K562 (cell line): ENCODE measurements at regions not wholly inside any gene's neighbourhood (a gene's known extent, or its start where the extent isn't known, plus 50 kb on each side); places are given as distances from the start of the nearest gene placed in this dataset.

Experiments used
- ATAC-seq: fragments of 200-7000 bp; cut with Tn5 transposase; 3 replicates; pipeline ENCODE4 v1.9.1; 2020; ENCODE audit warnings: moderate library complexity
- BruUV-seq: library from RNA; stranded (reverse); fragments of 400-500 nt; replicated peaks from 2 replicates; lab custom pipeline; 2021; lab: Mats Ljungman, UMichigan
- CTCF ChIA-PET: fragments of 300-600 bp; formaldehyde crosslinking; extraction: SDS; loops from one replicate; lab custom pipeline; 2021; ENCODE audit warnings: low intra/inter-chr PET ratio; lab: Yijun Ruan, JAX
- POLR2A ChIA-PET: fragments of 300-600, 350-650 bp; sonication (Branson Sonifier 250); formaldehyde crosslinking; extraction: SDS; loops from one replicate; lab custom pipeline; 2021; ENCODE audit warnings: antibody characterized with exemption, inconsistent platforms; lab: Yijun Ruan, JAX
- DNase-seq, 4 experiments: peaks; one replicate each; pipeline versions ENCODE4 v3.0.0 to v3.0.0-alpha.2; 2011 to 2018; ENCODE audit warnings: low spot score in 3 of 4, mixed read lengths in 3 of 4; ENCODE audit errors: extremely low read depth in 1 of 4
- FAIRE-seq: peaks from 2 replicates; lab custom pipeline; 2011; peaks lifted over from hg19 to GRCh38; lab: Jason Lieb, UNC
- H2AFZ ChIP-seq: 2 replicates; pipeline ENCODE4 v1.6.0; 2011; ENCODE audit warnings: low read depth, low read length, control low read depth, inconsistent platforms
- H3K27ac ChIP-seq: fragments of 200-600 bp; 3 replicates; pipeline ENCODE4 v1.8.0; 2011; ENCODE audit warnings: low read depth, mild to moderate bottlenecking, control low read depth, inconsistent platforms, low read length, moderate library complexity, mixed read lengths; ENCODE audit errors: extremely low read depth
- H3K27me3 ChIP-seq, 2 experiments: fragments of 300-600 bp in 1 of 2; 2 replicates in 1 of 2; 3 replicates in 1 of 2; pipeline versions ENCODE4 v1.6.0 to v1.8.0; 2011; ENCODE audit warnings: inconsistent platforms in 2 of 2, low read length in 2 of 2, mild to moderate bottlenecking in 1 of 2, mixed read lengths in 1 of 2, moderate library complexity in 1 of 2; ENCODE audit not compliant: control insufficient read depth in 2 of 2, insufficient read depth in 2 of 2
- H3K36me3 ChIP-seq: fragments of 300-600 bp; 3 replicates; pipeline ENCODE4 v1.8.0; 2011; ENCODE audit warnings: mild to moderate bottlenecking, low read length, inconsistent platforms; ENCODE audit not compliant: control insufficient read depth, insufficient read depth
- H3K4me1 ChIP-seq, 2 experiments: fragments of 200-600 bp in 1 of 2; replicated peaks in 1 of 2; 2 replicates in 1 of 2; 3 replicates in 1 of 2; pipeline versions ENCODE4 v1.5.1 to v1.8.0; 2011; ENCODE audit warnings: inconsistent platforms in 2 of 2, low read length in 2 of 2, mild to moderate bottlenecking in 1 of 2, mixed read lengths in 1 of 2, moderate library complexity in 1 of 2; ENCODE audit not compliant: control insufficient read depth in 2 of 2, insufficient read depth in 2 of 2
- H3K4me2 ChIP-seq: 2 replicates; pipeline ENCODE4 v1.6.1; 2011; ENCODE audit warnings: low read length, control low read depth, inconsistent platforms, mixed read lengths; ENCODE audit not compliant: insufficient read depth
- H3K4me3 ChIP-seq: fragments of 200-600 bp; sonication (generic), shearing (Covaris generic); 2 replicates; pipeline ENCODE4 v1.5.1; 2016; ENCODE audit warnings: control low read depth, inconsistent platforms
- H3K79me2 ChIP-seq: fragments of 200-600 bp; 3 replicates; pipeline ENCODE4 v1.8.0; 2011; ENCODE audit warnings: low read length, inconsistent platforms; ENCODE audit not compliant: control insufficient read depth, insufficient read depth
- H3K9ac ChIP-seq, 2 experiments: 2 replicates each; pipeline versions ENCODE4 v1.6.0 to v1.6.1; 2011; ENCODE audit warnings: low read depth in 2 of 2, low read length in 2 of 2, control low read depth in 1 of 2, inconsistent platforms in 1 of 2, mild to moderate bottlenecking in 1 of 2, mixed read lengths in 1 of 2; ENCODE audit not compliant: insufficient read depth in 1 of 2
- H3K9me1 ChIP-seq: one replicate; pipeline ENCODE4 v1.6.0; 2011; ENCODE audit warnings: inconsistent platforms, mild to moderate bottlenecking, low read length, moderate library complexity; ENCODE audit not compliant: control insufficient read depth, insufficient read depth
- H3K9me3 ChIP-seq: replicated peaks from 2 replicates; pipeline ENCODE4 v1.5.1; 2011; ENCODE audit warnings: low read depth, low read length, inconsistent platforms; ENCODE audit not compliant: control insufficient read depth, insufficient read depth
- H4K20me1 ChIP-seq: replicated peaks from 2 replicates; pipeline ENCODE4 v1.6.1; 2011; ENCODE audit warnings: low read length, inconsistent platforms, mixed read lengths; ENCODE audit not compliant: control insufficient read depth, insufficient read depth
- CBX1 ChIP-seq: sonication (generic); IDR thresholded peaks from 2 replicates; pipeline ENCODE4 v1.6.1; 2016; ENCODE audit warnings: antibody characterized with exemption, low read depth, mild to moderate bottlenecking
- ELF4 ChIP-seq: fragments of 450-650 bp; formaldehyde crosslinking; IDR thresholded peaks from 2 replicates; pipeline ENCODE4 v1.4.0; 2022; ENCODE audit warnings: missing genetic modification characterization
- FOXJ3 ChIP-seq: sonication (generic); formaldehyde crosslinking; IDR thresholded peaks from 2 replicates; pipeline ENCODE4 v1.4.0; 2020; ENCODE audit warnings: mild to moderate bottlenecking, missing genetic modification reagents
- HMG20B ChIP-seq: fragments of 250-450 bp; sonication (Bioruptor Pico); IDR thresholded peaks from 2 replicates; pipeline ENCODE4 v1.5.0; 2021; ENCODE audit warnings: mild to moderate bottlenecking
- LARP7 ChIP-seq: fragments of 450-650 bp; IDR thresholded peaks from 2 replicates; pipeline ENCODE4 v1.6.1; 2016
- NCOA6 ChIP-seq: fragments of 450-650 bp; IDR thresholded peaks from 2 replicates; pipeline ENCODE4 v1.6.1; 2017; ENCODE audit warnings: mild to moderate bottlenecking
- STAT5A ChIP-seq: IDR thresholded peaks from 2 replicates; pipeline ENCODE4 v1.6.1; 2012; ENCODE audit warnings: low read length, inconsistent platforms, borderline replicate concordance
- TSHZ1 ChIP-seq: fragments of 250-450 bp; sonication (Bioruptor Pico); IDR thresholded peaks from 2 replicates; pipeline ENCODE4 v1.4.0; 2020; ENCODE audit warnings: mild to moderate bottlenecking, moderate library complexity
- ZNF121 ChIP-seq: sonication (generic); formaldehyde crosslinking; conservative IDR thresholded peaks from 2 replicates; pipeline ENCODE4 v1.8.0; 2022; ENCODE audit warnings: missing genetic modification reagents
- ZNF77 ChIP-seq: fragments of 250-450 bp; sonication (Bioruptor Pico); IDR thresholded peaks from 2 replicates; pipeline ENCODE4 v1.5.0; 2020
- WGBS: fragments of 100-300 bp; shearing (Covaris generic); methylation state at CpG from one replicate; pipeline ENCODE4 v1.1.6; 2016; ENCODE audit warnings: low coverage, mixed read lengths; ENCODE audit not compliant: insufficient coverage; ENCODE audit errors: missing lambda C conversion rate; 5-methylcytosine and 5-hydroxymethylcytosine counted together
- in situ Hi-C: fragments of 300-500 bp; cut with MboI; formaldehyde crosslinking; loops from 4 replicates; pipeline ENCODE4 v1.15.0; 2018; ENCODE audit warnings: inconsistent platforms, mixed read lengths
- intact Hi-C: fragments of 100-400 bp; cut with micrococcal nuclease; formaldehyde crosslinking; loops from 2 replicates; pipeline ENCODE4 v1.14.2; 2022

- POLR2A ChIA-PET = no interaction called here
- Histone ChIP-seq H4K20me1 (no peaks in the 10 kb centered on the region), H3K9me1 (no peaks in the 10 kb centered on the region), H3K27ac (no peak overlapping the region), H3K9me3 (no peaks in the 10 kb centered on the region; the same call in 1 of the 2 replicates), H3K27me3 (no peaks in the 10 kb centered on the region), H3K36me3 (no peaks in the 10 kb centered on the region), H3K9ac (no peak overlapping the region), H2AFZ (no peak overlapping the region), H3K79me2 (no peaks in the 10 kb centered on the region), H3K4me2 (no peak overlapping the region), H3K4me1 (no peaks in the 10 kb centered on the region), H3K4me3 (no peak overlapping the region)
- DNase-seq (no peak), ATAC-seq (no peak), FAIRE-seq (no peak)
- WGBS = 83% methylated on average over 1 of the region's 1 CpG
- intact Hi-C loops = no loop called here
- TF ChIP-seq FOXJ3 (CRISPR knock-in tag) (no peak), TSHZ1 (CRISPR knock-in tag) (no peak), ZNF121 (CRISPR knock-in tag) (no peak), HMG20B (no peak), NCOA6 (no peak), STAT5A (no peak), CBX1 (no peak), ELF4 (no peak), LARP7 (no peak), ZNF77 (CRISPR knock-in tag) (no peak)
- CTCF ChIA-PET = no interaction called here
- BruUV-seq = no TSS peak
- in situ Hi-C loops = no loop called here
Observed at GRCh38 chr9:87420884-87421283, 76.8 kb upstream of the DAPK1 start.
